Adrenal gland (tissue), 9 donors: ENCODE measurements at regions not wholly inside any gene's neighbourhood (a gene's known extent, or its start where the extent isn't known, plus 50 kb on each side); places are given as distances from the start of the nearest gene placed in this dataset.

ENCODE experiments used
- DNase-seq, 7 donors: peaks; one replicate each; pipeline ENCODE4 v3.0.0-alpha.2; 2019 to 2020
- H3K27ac ChIP-seq, 5 donors: fragments of 200-600 bp; sonication (generic) in 4 of 5; 1 replicate in 3 of 5; 2 replicates in 2 of 5; pipeline versions ENCODE4 v1.5.1 to v1.8.0; 2016 to 2020; ENCODE audit warnings: mild to moderate bottlenecking in 1 of 5
- H3K27me3 ChIP-seq: fragments of 200-600 bp; 2 replicates; pipeline ENCODE4 v1.8.0; 2021
- H3K36me3 ChIP-seq, 2 donors: fragments of 200-600 bp; replicated peaks in 1 of 2; 1 replicate in 1 of 2; 2 replicates in 1 of 2; pipeline versions ENCODE4 v1.5.1 to v1.8.0; 2018 to 2022
- H3K4me1 ChIP-seq, 2 donors: fragments of 200-600 bp; replicated peaks in 1 of 2; 1 replicate in 1 of 2; 2 replicates in 1 of 2; pipeline versions ENCODE4 v1.5.1 to v1.8.0; 2018 to 2021
- H3K4me3 ChIP-seq, 4 donors: fragments of 200-600 bp; sonication (generic) in 3 of 4; one replicate each; pipeline ENCODE4 v1.5.1; 2016 to 2018
- H3K9me3 ChIP-seq, 3 donors: fragments of 200-600 bp; sonication (generic) in 1 of 3; replicated peaks in 1 of 3; 1 replicate in 2 of 3; 2 replicates in 1 of 3; pipeline versions ENCODE4 v1.5.1 to v1.8.0; 2016 to 2021
- POLR2A ChIP-seq, 2 donors: fragments of 450-650 bp; IDR thresholded peaks; one replicate each; pipeline ENCODE4 v1.6.1; 2017; ENCODE audit warnings: antibody characterized with exemption in 2 of 2, mild to moderate bottlenecking in 2 of 2, moderate library complexity in 1 of 2
- WGBS, 4 donors: extraction: QIAGEN DNeasy Blood & Tissue Kit in 2 of 4; methylation state at CpG; one replicate each; pipeline versions ENCODE4 v1.1.5 to v1.1.7; 2013 to 2017; 5-methylcytosine and 5-hydroxymethylcytosine counted together
- intact Hi-C, 2 donors: fragments of 100-400 bp; cut with DNase I; formaldehyde crosslinking; loops; one replicate each; pipeline versions ENCODE4 v1.14.1 to v1.15.0; 2022 to 2023
- TF ChIP-seq, protein P1 (sequence below), 6 experiments: fragments of 450-650 bp in 4 of 6; fragments of 200-600 bp in 2 of 6; sonication (generic) in 1 of 6; IDR thresholded peaks; 1 replicate in 5 of 6; 2 replicates in 1 of 6; pipeline versions ENCODE4 v1.5.1 to v1.8.0; 2016 to 2021; ENCODE audit warnings: antibody characterized with exemption in 6 of 6, mild to moderate bottlenecking in 2 of 6, moderate library complexity in 1 of 6
- donor health status: healthy with polysubstance abuse.
- donor health status: Bipolar disorder and iron deficiency.
- donor health status: DM: yes; HTN: yes; CAD: no.
- donor health status: DM: no; HTN: no; CAD: no.
- donor health status: DM: no; HTN: no; CAD: no.

DNA sequence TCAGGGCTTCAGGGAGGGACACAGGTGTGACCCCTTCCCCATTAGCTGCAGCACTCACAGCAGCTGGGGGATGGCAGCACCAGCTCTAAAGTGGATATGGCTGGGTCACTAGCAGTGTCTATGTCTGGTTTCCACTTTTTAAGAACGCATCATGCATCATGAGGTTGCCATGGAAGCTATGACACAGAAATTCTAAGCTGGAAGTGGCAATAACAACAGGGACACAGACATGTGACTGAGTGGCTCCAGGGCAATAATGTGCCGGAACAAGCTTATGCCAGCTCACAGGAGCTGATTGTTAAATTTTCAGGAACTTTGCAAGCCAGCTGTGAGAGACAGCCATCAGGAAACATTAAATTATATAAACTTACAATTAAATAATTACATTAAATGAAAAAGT lies 51.2 kb upstream of the NFASC start:
- H3K4me1 ChIP-seq = peaks cover 0 to 26% of the 10 kb centered on the region in 2 donors
- intact Hi-C loops = no loop called here
- peak overlapping the region in 2 of 5 donors; percentile 63 to 70 for H3K27ac ChIP-seq

More for the DNA sequence above, 51.2 kb upstream of the NFASC start:
- Histone ChIP-seq H3K9me3 (no peaks in the 10 kb centered on the region), H3K36me3 (no peaks in the 10 kb centered on the region), H3K4me3 (no peak overlapping the region), H3K27me3 (no peaks in the 10 kb centered on the region)
- DNase-seq = peak in 1 of 7 donors; percentile 85
- 59 to 86% (median 77%) methylated on average over 2 of the region's 2 CpGs for WGBS, 4 donors
- TF ChIP-seq POLR2A (IDR thresholded peaks at IDR 0.05) = no peak
- TF ChIP-seq, protein P1, sequence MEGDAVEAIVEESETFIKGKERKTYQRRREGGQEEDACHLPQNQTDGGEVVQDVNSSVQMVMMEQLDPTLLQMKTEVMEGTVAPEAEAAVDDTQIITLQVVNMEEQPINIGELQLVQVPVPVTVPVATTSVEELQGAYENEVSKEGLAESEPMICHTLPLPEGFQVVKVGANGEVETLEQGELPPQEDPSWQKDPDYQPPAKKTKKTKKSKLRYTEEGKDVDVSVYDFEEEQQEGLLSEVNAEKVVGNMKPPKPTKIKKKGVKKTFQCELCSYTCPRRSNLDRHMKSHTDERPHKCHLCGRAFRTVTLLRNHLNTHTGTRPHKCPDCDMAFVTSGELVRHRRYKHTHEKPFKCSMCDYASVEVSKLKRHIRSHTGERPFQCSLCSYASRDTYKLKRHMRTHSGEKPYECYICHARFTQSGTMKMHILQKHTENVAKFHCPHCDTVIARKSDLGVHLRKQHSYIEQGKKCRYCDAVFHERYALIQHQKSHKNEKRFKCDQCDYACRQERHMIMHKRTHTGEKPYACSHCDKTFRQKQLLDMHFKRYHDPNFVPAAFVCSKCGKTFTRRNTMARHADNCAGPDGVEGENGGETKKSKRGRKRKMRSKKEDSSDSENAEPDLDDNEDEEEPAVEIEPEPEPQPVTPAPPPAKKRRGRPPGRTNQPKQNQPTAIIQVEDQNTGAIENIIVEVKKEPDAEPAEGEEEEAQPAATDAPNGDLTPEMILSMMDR (IDR thresholded peaks at IDR 0.05) = no peak
